A673 (cell line): ENCODE measurements at regions not wholly inside any gene's neighbourhood (a gene's known extent, or its start where the extent isn't known, plus 50 kb on each side); places are given as distances from the start of the nearest gene placed in this dataset.

Experiments
- BruUV-seq: library from RNA; stranded (reverse); fragments of 400-500 nt; replicated peaks from 2 replicates; lab custom pipeline; 2021; lab: Mats Ljungman, UMichigan
- CTCF ChIA-PET: fragments of 300-600 bp; sonication (Branson Sonifier 250); formaldehyde crosslinking; loops from one replicate; lab custom pipeline; 2022; ENCODE audit warnings: antibody characterized with exemption; lab: Charles Lee
- POLR2A ChIA-PET: fragments of 300-600 bp; sonication (Branson Sonifier 250); formaldehyde crosslinking; loops from one replicate; lab custom pipeline; 2022; ENCODE audit warnings: antibody characterized with exemption; ENCODE audit not compliant: low non-redundant PET; lab: Charles Lee
- DNase-seq: peaks from one replicate; pipeline ENCODE4 v3.0.0-alpha.2; 2015; ENCODE audit warnings: low spot score
- H3K27ac ChIP-seq: fragments of 200-600 bp; sonication (generic); 2 replicates; pipeline ENCODE4 v1.5.1; 2016; ENCODE audit warnings: mixed run types, low read depth, mild to moderate bottlenecking, mixed read lengths, antibody characterized with exemption, low read length; ENCODE audit not compliant: poor library complexity, severe bottlenecking
- H3K27me3 ChIP-seq: fragments of 200-600 bp; sonication (generic); replicated peaks from 2 replicates; pipeline ENCODE4 v1.6.1; 2017; ENCODE audit warnings: mixed run types, low read depth, mild to moderate bottlenecking, mixed read lengths, antibody characterized with exemption, low read length; ENCODE audit not compliant: insufficient read depth, poor library complexity
- H3K36me3 ChIP-seq: fragments of 200-600 bp; sonication (generic); 2 replicates; pipeline ENCODE4 v1.6.1; 2016; ENCODE audit warnings: mixed run types, mild to moderate bottlenecking, mixed read lengths, antibody characterized with exemption, low read length; ENCODE audit not compliant: insufficient read depth, poor library complexity, severe bottlenecking
- H3K4me1 ChIP-seq: fragments of 200-600 bp; sonication (generic); 2 replicates; pipeline ENCODE4 v1.6.1; 2017; ENCODE audit warnings: mixed run types, mild to moderate bottlenecking, mixed read lengths, antibody characterized with exemption, low read length; ENCODE audit not compliant: insufficient read depth, poor library complexity, severe bottlenecking
- H3K4me3 ChIP-seq: fragments of 200-600 bp; sonication (generic); 2 replicates; pipeline ENCODE4 v1.5.1; 2016; ENCODE audit warnings: low read depth, mixed run types, mild to moderate bottlenecking, mixed read lengths, low read length; ENCODE audit not compliant: poor library complexity, severe bottlenecking
- H3K9me3 ChIP-seq: fragments of 200-600 bp; sonication (generic); 2 replicates; pipeline ENCODE4 v1.6.1; 2016; ENCODE audit warnings: mixed run types, low read depth, mild to moderate bottlenecking, mixed read lengths, antibody characterized with exemption, low read length; ENCODE audit not compliant: poor library complexity, severe bottlenecking
- EZH2 ChIP-seq: fragments of 200-600 bp; sonication (generic); IDR thresholded peaks from 2 replicates; pipeline ENCODE4 v1.6.1; 2017; ENCODE audit warnings: borderline replicate concordance, low read depth, mild to moderate bottlenecking, mixed read lengths, antibody characterized with exemption, low read length; ENCODE audit not compliant: poor library complexity, severe bottlenecking
- intact Hi-C: fragments of 100-400 bp; cut with micrococcal nuclease; formaldehyde crosslinking; loops from one replicate; pipeline ENCODE4 v1.10.0; 2022; ENCODE audit not compliant: unreplicated experiment
- TF ChIP-seq, protein P1 (sequence below): fragments of 300-800, 200-600 bp; sonication (generic); conservative IDR thresholded peaks from 2 replicates; pipeline ENCODE4 v1.5.1; 2017; ENCODE audit warnings: low read depth, mild to moderate bottlenecking, antibody characterized with exemption, low read length, moderate library complexity, mixed read lengths

GRCh38 chr5:108639366-108639765 lies 108.3 kb upstream of the FER start:
- intact Hi-C loops, result no loop called here
- ChIA-PET POLR2A (no interaction called here), CTCF (no interaction called here)
- no TSS peak for BruUV-seq
- TF ChIP-seq, protein P1, sequence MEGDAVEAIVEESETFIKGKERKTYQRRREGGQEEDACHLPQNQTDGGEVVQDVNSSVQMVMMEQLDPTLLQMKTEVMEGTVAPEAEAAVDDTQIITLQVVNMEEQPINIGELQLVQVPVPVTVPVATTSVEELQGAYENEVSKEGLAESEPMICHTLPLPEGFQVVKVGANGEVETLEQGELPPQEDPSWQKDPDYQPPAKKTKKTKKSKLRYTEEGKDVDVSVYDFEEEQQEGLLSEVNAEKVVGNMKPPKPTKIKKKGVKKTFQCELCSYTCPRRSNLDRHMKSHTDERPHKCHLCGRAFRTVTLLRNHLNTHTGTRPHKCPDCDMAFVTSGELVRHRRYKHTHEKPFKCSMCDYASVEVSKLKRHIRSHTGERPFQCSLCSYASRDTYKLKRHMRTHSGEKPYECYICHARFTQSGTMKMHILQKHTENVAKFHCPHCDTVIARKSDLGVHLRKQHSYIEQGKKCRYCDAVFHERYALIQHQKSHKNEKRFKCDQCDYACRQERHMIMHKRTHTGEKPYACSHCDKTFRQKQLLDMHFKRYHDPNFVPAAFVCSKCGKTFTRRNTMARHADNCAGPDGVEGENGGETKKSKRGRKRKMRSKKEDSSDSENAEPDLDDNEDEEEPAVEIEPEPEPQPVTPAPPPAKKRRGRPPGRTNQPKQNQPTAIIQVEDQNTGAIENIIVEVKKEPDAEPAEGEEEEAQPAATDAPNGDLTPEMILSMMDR, result no peak
- TF ChIP-seq EZH2, result no peak
- H3K36me3 ChIP-seq, result no peaks in the 10 kb centered on the region
- DNase-seq, result peak; percentile 49
- H3K27ac ChIP-seq, result no peak overlapping the region
- no peak overlapping the region for H3K4me3 ChIP-seq
- H3K9me3 ChIP-seq, result no peaks in the 10 kb centered on the region
- H3K4me1 ChIP-seq, result peaks cover 26% of the 10 kb centered on the region
- H3K27me3 ChIP-seq, result no peaks in the 10 kb centered on the region

DNA sequence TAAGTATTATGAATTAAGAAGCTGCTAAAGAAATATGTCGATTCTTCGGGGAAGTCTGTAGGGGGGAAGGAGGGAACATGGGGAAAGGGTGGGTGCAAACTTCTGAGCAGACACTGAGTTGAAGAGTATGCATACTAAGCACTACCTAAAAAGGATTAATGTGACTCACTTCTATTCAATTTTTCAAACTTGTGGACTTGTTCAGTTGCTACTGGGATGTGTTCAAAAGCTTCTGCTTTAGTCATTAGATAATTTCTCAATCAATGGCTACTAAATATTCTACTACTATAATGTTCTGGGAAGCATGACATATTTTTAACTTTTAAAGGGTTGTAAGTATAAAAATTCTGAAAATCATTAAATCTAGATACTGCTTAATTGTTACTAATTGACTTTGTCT lies 109.7 kb upstream of the FER start:
- no peak overlapping the region for H3K4me3 ChIP-seq
- H3K27me3 ChIP-seq, result no peaks in the 10 kb centered on the region
- H3K9me3 ChIP-seq, result no peaks in the 10 kb centered on the region
- ChIA-PET POLR2A (no interaction called here), CTCF (no interaction called here)
- H3K36me3 ChIP-seq, result no peaks in the 10 kb centered on the region
- peaks cover 21% of the 10 kb centered on the region for H3K4me1 ChIP-seq
- DNase-seq, result no peak
- H3K27ac ChIP-seq, result no peak overlapping the region
- TF ChIP-seq, protein P1, result no peak
- no peak for TF ChIP-seq EZH2
- no TSS peak for BruUV-seq
- intact Hi-C loops, result no loop called here

DNA sequence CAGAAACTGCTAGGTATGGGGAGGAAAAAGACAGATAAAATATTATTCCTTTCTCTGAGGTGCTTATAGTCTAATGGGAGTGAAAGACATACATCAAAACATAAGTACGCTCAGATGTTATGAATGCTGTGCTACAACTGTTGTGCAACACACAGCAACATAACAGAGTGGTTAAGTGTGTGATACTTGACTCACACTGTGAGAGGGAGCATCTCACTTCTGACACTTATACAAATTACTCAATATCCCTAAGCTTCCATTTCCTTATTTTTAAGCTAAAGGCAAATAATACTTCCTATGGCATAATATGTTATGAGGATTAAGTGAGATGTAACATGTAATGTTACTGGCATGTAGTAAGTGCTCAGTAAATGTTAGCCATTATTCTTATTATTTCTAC lies 110.6 kb upstream of the FER start:
- no peak for DNase-seq
- BruUV-seq, result no TSS peak
- ChIA-PET POLR2A (no interaction called here), CTCF (no interaction called here)
- Histone ChIP-seq H3K27me3 (no peaks in the 10 kb centered on the region), H3K27ac (no peak overlapping the region), H3K9me3 (no peaks in the 10 kb centered on the region), H3K4me3 (no peak overlapping the region), H3K36me3 (no peaks in the 10 kb centered on the region), H3K4me1 (peaks cover 12% of the 10 kb centered on the region)
- TF ChIP-seq EZH2, result no peak
- TF ChIP-seq, protein P1, result no peak
- intact Hi-C loops, result no loop called here
